K562 (cell line): ENCODE measurements at regions not wholly inside any gene's neighbourhood (a gene's known extent, or its start where the extent isn't known, plus 50 kb on each side); places are given as distances from the start of the nearest gene placed in this dataset.

Experiments
- CREB1 ChIP-seq, 2 experiments: sonication (generic) in 1 of 2; formaldehyde crosslinking in 1 of 2; IDR thresholded peaks; 2 replicates each; pipeline versions ENCODE4 v1.6.1 to v1.8.0; 2012 to 2022; ENCODE audit warnings: inconsistent platforms in 1 of 2, mild to moderate bottlenecking in 1 of 2, missing genetic modification reagents in 1 of 2, moderate library complexity in 1 of 2
- EP300 ChIP-seq: IDR thresholded peaks from 2 replicates; pipeline ENCODE4 v1.6.1; 2012; ENCODE audit warnings: low read length, improper control_type of control experiment
- POU5F1 ChIP-seq: fragments of 150-350 bp; IDR thresholded peaks from 2 replicates; pipeline ENCODE4 v1.6.1; 2014; ENCODE audit warnings: borderline replicate concordance, low read length, low read depth, mild to moderate bottlenecking; ENCODE audit not compliant: partially characterized antibody
- SP1 ChIP-seq: sonication (generic); formaldehyde crosslinking; IDR thresholded peaks from 2 replicates; pipeline ENCODE4 v1.8.1; 2022; ENCODE audit warnings: mild to moderate bottlenecking, missing genetic modification reagents
- ZKSCAN8 ChIP-seq: fragments of 200-800 bp; sonication (Bioruptor generic); IDR thresholded peaks from 2 replicates; pipeline ENCODE4 v1.6.1; 2016; ENCODE audit warnings: missing genetic modification characterization, missing compliant biosample characterization
- ZNF239 ChIP-seq: fragments of 250-450 bp; sonication (Bioruptor Pico); IDR thresholded peaks from 2 replicates; pipeline ENCODE4 v1.4.0; 2020; ENCODE audit warnings: mild to moderate bottlenecking
- TF ChIP-seq, protein P1 (sequence below), 3 experiments: IDR thresholded peaks in 2 of 3; conservative IDR thresholded peaks in 1 of 3; 2 replicates each; pipeline ENCODE4 v1.5.1; 2011 to 2012; ENCODE audit warnings: low read length in 3 of 3, mild to moderate bottlenecking in 3 of 3, control low read depth in 2 of 3, improper control_type of control experiment in 1 of 3, inconsistent platforms in 1 of 3, low read depth in 1 of 3, mixed read lengths in 1 of 3, moderate library complexity in 1 of 3; ENCODE audit not compliant: insufficient read depth in 2 of 3

DNA sequence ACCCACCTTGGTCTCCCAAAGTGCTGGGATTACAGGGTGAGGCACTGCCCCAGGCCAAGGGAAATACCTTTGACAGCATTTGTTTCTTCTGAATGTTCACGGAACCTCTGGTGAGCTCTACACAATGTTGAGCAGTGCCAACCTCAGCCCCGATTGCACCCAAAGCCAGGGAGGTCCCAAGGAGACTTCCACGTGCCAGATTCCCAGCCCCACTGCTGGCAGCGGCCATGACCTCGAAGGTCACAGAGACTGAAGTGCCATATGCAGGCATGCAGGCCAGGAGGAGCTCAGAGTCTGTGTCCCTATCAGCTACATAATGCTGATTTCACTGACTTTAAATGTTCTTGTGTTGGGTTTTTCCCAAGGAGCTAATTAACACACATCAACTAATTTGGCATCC lies 226.4 kb upstream of the FOXF1 start:
- no peak for TF ChIP-seq CREB1 (IDR thresholded peaks at IDR 0.05)
- TF ChIP-seq CREB1 (CRISPR knock-in tag; IDR thresholded peaks at IDR 0.05): no peak
- TF ChIP-seq ZKSCAN8 (CRISPR knock-in tag): no peak
- no peak for TF ChIP-seq ZNF239 (CRISPR knock-in tag)
- no peak for TF ChIP-seq SP1 (CRISPR knock-in tag)
- TF ChIP-seq EP300: no peak
- TF ChIP-seq POU5F1: no peak
- TF ChIP-seq, protein P1, sequence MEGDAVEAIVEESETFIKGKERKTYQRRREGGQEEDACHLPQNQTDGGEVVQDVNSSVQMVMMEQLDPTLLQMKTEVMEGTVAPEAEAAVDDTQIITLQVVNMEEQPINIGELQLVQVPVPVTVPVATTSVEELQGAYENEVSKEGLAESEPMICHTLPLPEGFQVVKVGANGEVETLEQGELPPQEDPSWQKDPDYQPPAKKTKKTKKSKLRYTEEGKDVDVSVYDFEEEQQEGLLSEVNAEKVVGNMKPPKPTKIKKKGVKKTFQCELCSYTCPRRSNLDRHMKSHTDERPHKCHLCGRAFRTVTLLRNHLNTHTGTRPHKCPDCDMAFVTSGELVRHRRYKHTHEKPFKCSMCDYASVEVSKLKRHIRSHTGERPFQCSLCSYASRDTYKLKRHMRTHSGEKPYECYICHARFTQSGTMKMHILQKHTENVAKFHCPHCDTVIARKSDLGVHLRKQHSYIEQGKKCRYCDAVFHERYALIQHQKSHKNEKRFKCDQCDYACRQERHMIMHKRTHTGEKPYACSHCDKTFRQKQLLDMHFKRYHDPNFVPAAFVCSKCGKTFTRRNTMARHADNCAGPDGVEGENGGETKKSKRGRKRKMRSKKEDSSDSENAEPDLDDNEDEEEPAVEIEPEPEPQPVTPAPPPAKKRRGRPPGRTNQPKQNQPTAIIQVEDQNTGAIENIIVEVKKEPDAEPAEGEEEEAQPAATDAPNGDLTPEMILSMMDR (IDR thresholded peaks at IDR 0.05 in 2 of 3, conservative IDR thresholded peaks at IDR 0.05 in 1 of 3; ENCODE audit: insufficient read depth in 2 of 3, low read depth in 1 of 3, low read length in 3 of 3): no peak
